HG03571 (cell line): ENCODE measurements at regions not wholly inside any gene's neighbourhood (a gene's known extent, or its start where the extent isn't known, plus 50 kb on each side); places are given as distances from the start of the nearest gene placed in this dataset.
"Not testable (repeated sequence)": the region's sequence is repeated elsewhere in the genome, so short reads cannot be mapped to it uniquely, and the experiment has no call there.

Experiments
- ATAC-seq: cut with Tn5 transposase; IDR thresholded peaks from one replicate; pipeline ENCODE4 v1.9.1; 2021; ENCODE audit not compliant: unreplicated experiment

- no peak for ATAC-seq
Measured at GRCh38 chr14:105941226-105942166, 415.1 kb downstream of the TMEM121 start.

- ATAC-seq: not testable (repeated sequence)
Measured at GRCh38 chr14:105942725-105943124, 416.3 kb downstream of the TMEM121 start.

- no peak for ATAC-seq
Measured at GRCh38 chr14:105943973-105944602, 417.7 kb downstream of the TMEM121 start.

- ATAC-seq: no peak
Measured at GRCh38 chr14:105944632-105945610, 418.5 kb downstream of the TMEM121 start.

- ATAC-seq: no peak
Measured at GRCh38 chr14:105945896-105946295, 419.5 kb downstream of the TMEM121 start.

- no peak for ATAC-seq
Measured at GRCh38 chr14:105947599-105947998, 421.2 kb downstream of the TMEM121 start.

- not testable (repeated sequence) for ATAC-seq
Measured at GRCh38 chr14:105948955-105949354, 422.6 kb downstream of the TMEM121 start.

GRCh38 chr14:105950364-105950892 lies 424.0 kb downstream of the TMEM121 start:
- ATAC-seq: not testable (repeated sequence)

GRCh38 chr14:105951399-105951798 lies 425.0 kb downstream of the TMEM121 start:
- no peak for ATAC-seq

GRCh38 chr14:105952222-105952621 lies 425.8 kb downstream of the TMEM121 start:
- ATAC-seq: no peak

- ATAC-seq: no peak
Measured at GRCh38 chr14:105952826-105953225, 426.4 kb downstream of the TMEM121 start.

- not testable (repeated sequence) for ATAC-seq
Measured at GRCh38 chr14:105961625-105962024, 435.2 kb downstream of the TMEM121 start.

GRCh38 chr14:105962532-105962931 lies 436.1 kb downstream of the TMEM121 start:
- ATAC-seq: no peak

GRCh38 chr14:105968291-105968690 lies 441.9 kb downstream of the TMEM121 start:
- ATAC-seq: no peak

- not testable (repeated sequence) for ATAC-seq
Measured at GRCh38 chr14:105969026-105969425, 442.6 kb downstream of the TMEM121 start.

GRCh38 chr14:105970821-105971220 lies 444.4 kb downstream of the TMEM121 start:
- not testable (repeated sequence) for ATAC-seq

- no peak for ATAC-seq
Measured at GRCh38 chr14:105971593-105972500, 445.5 kb downstream of the TMEM121 start.

- no peak for ATAC-seq
Measured at GRCh38 chr14:105974902-105975301, 448.5 kb downstream of the TMEM121 start.

- no peak for ATAC-seq
Measured at GRCh38 chr14:105978618-105979295, 452.4 kb downstream of the TMEM121 start.
